Fibroblast of skin of right quadriceps (primary cell): ENCODE measurements at regions not wholly inside any gene's neighbourhood (a gene's known extent, or its start where the extent isn't known, plus 50 kb on each side); places are given as distances from the start of the nearest gene placed in this dataset.

Experiments used
- DNase-seq: peaks from one replicate; pipeline ENCODE4 v3.0.0-alpha.2; 2013

GRCh38 chrX:34875204-34875603, 67.4 kb upstream of the FAM47B start:
- DNase-seq, result peak; percentile 48

- DNase-seq, result peak; percentile 78
Observed at GRCh38 chrX:34877436-34877835, 65.2 kb upstream of the FAM47B start.

GRCh38 chrX:34879346-34879745, 63.2 kb upstream of the FAM47B start:
- DNase-seq, result no peak

GRCh38 chrX:34879886-34880285, 62.7 kb upstream of the FAM47B start:
- no peak for DNase-seq

GRCh38 chrX:34880656-34881055, 61.9 kb upstream of the FAM47B start:
- DNase-seq, result peak; percentile 80

- no peak for DNase-seq
Observed at GRCh38 chrX:34881671-34882070, 60.9 kb upstream of the FAM47B start.

- peak; percentile 81 for DNase-seq
Observed at GRCh38 chrX:34884817-34885216, 57.8 kb upstream of the FAM47B start.

GRCh38 chrX:34886011-34886410, 56.6 kb upstream of the FAM47B start:
- DNase-seq, result peak; percentile 44

- no peak for DNase-seq
Observed at GRCh38 chrX:34891391-34891790, 51.2 kb upstream of the FAM47B start.
